ENCODE measurements at regions not wholly inside any gene's neighbourhood (a gene's known extent, or its start where the extent isn't known, plus 50 kb on each side); places are given as distances from the start of the nearest gene placed in this dataset.

- DNase-seq (ENCODE audit: low spot score in 2 of 2) = no peak
- no peaks in the 10 kb centered on the region for H3K9me3 ChIP-seq
- no peak overlapping the region for H3K27ac ChIP-seq
- TF ChIP-seq POLR2A (IDR thresholded peaks at IDR 0.05) = no peak
- no peak for TF ChIP-seq POLR2AphosphoS5 (IDR thresholded peaks at IDR 0.05)
- no peak for TF ChIP-seq CTCF (IDR thresholded peaks at IDR 0.05)
- no peaks in the 10 kb centered on the region for H3K4me1 ChIP-seq
- H3K27me3 ChIP-seq = no peaks in the 10 kb centered on the region
- intact Hi-C loops (cut with DNase I; ENCODE audit: low total_unique reads) = no loop called here
- H3K4me3 ChIP-seq = no peak overlapping the region
- no peaks in the 10 kb centered on the region for H3K36me3 ChIP-seq
Measured at GRCh38 chr6:15877231-15877630, 214.4 kb upstream of the DTNBP1 start.

GRCh38 chr6:15876406-15876805 lies 213.6 kb upstream of the DTNBP1 start:
- no peaks in the 10 kb centered on the region for H3K36me3 ChIP-seq
- TF ChIP-seq POLR2AphosphoS5 (IDR thresholded peaks at IDR 0.05) (no peak), CTCF (IDR thresholded peaks at IDR 0.05) (no peak), POLR2A (IDR thresholded peaks at IDR 0.05) (no peak)
- no peaks in the 10 kb centered on the region for H3K27me3 ChIP-seq
- no peaks in the 10 kb centered on the region for H3K9me3 ChIP-seq
- H3K4me1 ChIP-seq = no peaks in the 10 kb centered on the region
- DNase-seq (ENCODE audit: low spot score in 2 of 2) = no peak
- intact Hi-C loops (cut with DNase I; ENCODE audit: low total_unique reads) = no loop called here
- no peak overlapping the region for H3K4me3 ChIP-seq
- H3K27ac ChIP-seq = no peak overlapping the region

- intact Hi-C loops (cut with DNase I; ENCODE audit: low total_unique reads) = no loop called here
- H3K27me3 ChIP-seq = no peaks in the 10 kb centered on the region
Measured at GRCh38 chr6:15875797-15876196, 213.0 kb upstream of the DTNBP1 start.

GRCh38 chr6:15874821-15875220 lies 212.0 kb upstream of the DTNBP1 start:
- no peaks in the 10 kb centered on the region for H3K4me1 ChIP-seq

More at GRCh38 chr6:15875797-15876196, 213.0 kb upstream of the DTNBP1 start:
- TF ChIP-seq CTCF (IDR thresholded peaks at IDR 0.05) (no peak), POLR2A (IDR thresholded peaks at IDR 0.05) (no peak), POLR2AphosphoS5 (IDR thresholded peaks at IDR 0.05) (no peak)
- DNase-seq (ENCODE audit: low spot score in 2 of 2) = no peak
- Histone ChIP-seq H3K4me3 (no peak overlapping the region), H3K9me3 (no peaks in the 10 kb centered on the region), H3K27ac (no peak overlapping the region), H3K36me3 (no peaks in the 10 kb centered on the region), H3K4me1 (no peaks in the 10 kb centered on the region)

GRCh38 chr6:15874326-15874725 lies 211.5 kb upstream of the DTNBP1 start:
- Histone ChIP-seq H3K9me3 (no peaks in the 10 kb centered on the region), H3K4me3 (no peak overlapping the region), H3K4me1 (no peaks in the 10 kb centered on the region), H3K27me3 (no peaks in the 10 kb centered on the region), H3K27ac (no peak overlapping the region), H3K36me3 (no peaks in the 10 kb centered on the region)
- TF ChIP-seq POLR2AphosphoS5 (IDR thresholded peaks at IDR 0.05) = no peak
- no peak for TF ChIP-seq POLR2A (IDR thresholded peaks at IDR 0.05)
- no peak for TF ChIP-seq CTCF (IDR thresholded peaks at IDR 0.05)
- intact Hi-C loops (cut with DNase I; ENCODE audit: low total_unique reads) = no loop called here
- DNase-seq (ENCODE audit: low spot score in 2 of 2) = no peak

More at GRCh38 chr6:15874821-15875220, 212.0 kb upstream of the DTNBP1 start:
- intact Hi-C loops (cut with DNase I; ENCODE audit: low total_unique reads) = no loop called here
- no peak for TF ChIP-seq POLR2AphosphoS5 (IDR thresholded peaks at IDR 0.05)
- no peak for TF ChIP-seq POLR2A (IDR thresholded peaks at IDR 0.05)
- TF ChIP-seq CTCF (IDR thresholded peaks at IDR 0.05) = no peak
- no peaks in the 10 kb centered on the region for H3K27me3 ChIP-seq
- H3K4me3 ChIP-seq = no peak overlapping the region
- no peak overlapping the region for H3K27ac ChIP-seq
- DNase-seq (ENCODE audit: low spot score in 2 of 2) = no peak
- no peaks in the 10 kb centered on the region for H3K36me3 ChIP-seq
- no peaks in the 10 kb centered on the region for H3K9me3 ChIP-seq

Data from breast epithelium (tissue), 4 donors.